Activated CD4-positive, alpha-beta T cell treated with anti-CD3 and anti-CD28 coated beads, Interleukin-2, amount 10 ng/mL, durations not matched to agents 7 days and 5 days (primary cell): ENCODE measurements at regions not wholly inside any gene's neighbourhood (a gene's known extent, or its start where the extent isn't known, plus 50 kb on each side); places are given as distances from the start of the nearest gene placed in this dataset.
"Not testable (repeated sequence)": the region's sequence is repeated elsewhere in the genome, so short reads cannot be mapped to it uniquely, and the experiment has no call there.

Experiments
- CTCF ChIA-PET: fragments of 350-600 bp; sonication (Branson Sonifier 250); formaldehyde crosslinking; loops from one replicate; lab custom pipeline; 2021; ENCODE audit warnings: antibody characterized with exemption; lab: Charles Lee
- POLR2A ChIA-PET: fragments of 350-600 bp; sonication (Branson Sonifier 250); formaldehyde crosslinking; loops from one replicate; lab custom pipeline; 2021; ENCODE audit warnings: antibody characterized with exemption; lab: Charles Lee
- DNase-seq: peaks from one replicate; pipeline ENCODE4 v3.0.0-alpha.2; 2020
- H3K27ac Mint-ChIP-seq: one replicate; pipeline ENCODE4 v1.8.0; 2021; ENCODE audit warnings: mild to moderate bottlenecking, moderate library complexity, mixed read lengths
- H3K27me3 Mint-ChIP-seq: one replicate; pipeline ENCODE4 v1.8.0; 2021; ENCODE audit warnings: mixed read lengths
- H3K36me3 Mint-ChIP-seq: one replicate; pipeline ENCODE4 v1.8.0; 2021; ENCODE audit warnings: low read depth, mixed read lengths
- H3K4me1 Mint-ChIP-seq: one replicate; pipeline ENCODE4 v1.8.0; 2021; ENCODE audit warnings: mixed read lengths
- H3K4me3 Mint-ChIP-seq: one replicate; pipeline ENCODE4 v1.8.0; 2021; ENCODE audit warnings: mild to moderate bottlenecking, moderate library complexity, mixed read lengths
- H3K9me3 Mint-ChIP-seq: one replicate; pipeline ENCODE4 v1.8.0; 2021; ENCODE audit warnings: mixed read lengths

GRCh38 chrX:150258176-150258425 is 105.0 kb upstream of the MAMLD1 start:
- ChIA-PET CTCF (interaction anchor here (1.1 kb wide), 1 partner anchor 241 kb away, joined by 3 read pairs; no protein-coding TSS in a partner anchor), POLR2A (no interaction called here)
- H3K4me3 Mint-ChIP-seq: no peak overlapping the region
- peaks cover 21% of the 10 kb centered on the region for H3K4me1 Mint-ChIP-seq
- no peak for DNase-seq
- no peaks in the 10 kb centered on the region for H3K36me3 Mint-ChIP-seq
- H3K9me3 Mint-ChIP-seq: no peaks in the 10 kb centered on the region
- H3K27me3 Mint-ChIP-seq: peaks cover 2% of the 10 kb centered on the region
- no peak overlapping the region for H3K27ac Mint-ChIP-seq

- POLR2A ChIA-PET: no interaction called here
- Mint-ChIP-seq H3K9me3 (no peaks in the 10 kb centered on the region), H3K36me3 (no peaks in the 10 kb centered on the region), H3K27ac (no peak overlapping the region), H3K4me3 (no peak overlapping the region), H3K27me3 (peaks cover 2% of the 10 kb centered on the region), H3K4me1 (peaks cover 21% of the 10 kb centered on the region)
- no peak for DNase-seq
- CTCF ChIA-PET: interaction anchor here (1.1 kb wide), 1 partner anchor 241 kb away, joined by 3 read pairs; no protein-coding TSS in a partner anchor
These were observed 104.4 kb upstream of the MAMLD1 start for GRCh38 chrX:150258463-150259430.

GRCh38 chrX:150262456-150262855 is 100.7 kb upstream of the MAMLD1 start:
- Mint-ChIP-seq H3K9me3 (no peaks in the 10 kb centered on the region), H3K4me1 (peaks cover under 1% of the 10 kb centered on the region), H3K27me3 (peaks cover 4% of the 10 kb centered on the region), H3K4me3 (no peak overlapping the region), H3K27ac (no peak overlapping the region), H3K36me3 (no peaks in the 10 kb centered on the region)
- DNase-seq: no peak
- CTCF ChIA-PET: no interaction called here
- POLR2A ChIA-PET: no interaction called here

- CTCF ChIA-PET: no interaction called here
These were observed 94.2 kb upstream of the MAMLD1 start for GRCh38 chrX:150268839-150269355.

GRCh38 chrX:150269605-150270254 is 93.4 kb upstream of the MAMLD1 start:
- ChIA-PET POLR2A (no interaction called here), CTCF (no interaction called here)
- no peak for DNase-seq
- Mint-ChIP-seq H3K27me3 (peaks cover 3% of the 10 kb centered on the region), H3K4me1 (no peaks in the 10 kb centered on the region), H3K27ac (no peak overlapping the region), H3K4me3 (no peak overlapping the region), H3K36me3 (no peaks in the 10 kb centered on the region), H3K9me3 (no peaks in the 10 kb centered on the region)

More at GRCh38 chrX:150268839-150269355, 94.2 kb upstream of the MAMLD1 start:
- Mint-ChIP-seq H3K36me3 (no peaks in the 10 kb centered on the region), H3K4me1 (no peaks in the 10 kb centered on the region), H3K9me3 (no peaks in the 10 kb centered on the region), H3K4me3 (no peak overlapping the region), H3K27me3 (peaks cover 3% of the 10 kb centered on the region), H3K27ac (no peak overlapping the region)
- no peak for DNase-seq
- POLR2A ChIA-PET: no interaction called here

- ChIA-PET CTCF (no interaction called here), POLR2A (no interaction called here)
- H3K4me1 Mint-ChIP-seq: no peaks in the 10 kb centered on the region
- no peak overlapping the region for H3K27ac Mint-ChIP-seq
- H3K9me3 Mint-ChIP-seq: no peaks in the 10 kb centered on the region
- no peak for DNase-seq
- H3K27me3 Mint-ChIP-seq: peaks cover 3% of the 10 kb centered on the region
- no peaks in the 10 kb centered on the region for H3K36me3 Mint-ChIP-seq
- H3K4me3 Mint-ChIP-seq: no peak overlapping the region
These were observed 92.5 kb upstream of the MAMLD1 start for GRCh38 chrX:150270622-150271021.

GRCh38 chrX:150273575-150274294 is 89.4 kb upstream of the MAMLD1 start:
- POLR2A ChIA-PET, H3K27ac Mint-ChIP-seq, H3K4me1 Mint-ChIP-seq, DNase-seq, H3K27me3 Mint-ChIP-seq, H3K9me3 Mint-ChIP-seq, H3K36me3 Mint-ChIP-seq, H3K4me3 Mint-ChIP-seq, CTCF ChIA-PET: not testable (repeated sequence)

GRCh38 chrX:150282953-150283352 is 80.2 kb upstream of the MAMLD1 start:
- CTCF ChIA-PET: no interaction called here
- Mint-ChIP-seq H3K9me3 (peaks cover 3% of the 10 kb centered on the region), H3K36me3 (no peaks in the 10 kb centered on the region), H3K27ac (no peak overlapping the region), H3K4me3 (no peak overlapping the region), H3K27me3 (no peaks in the 10 kb centered on the region), H3K4me1 (no peaks in the 10 kb centered on the region)
- DNase-seq: no peak
- POLR2A ChIA-PET: no interaction called here

GRCh38 chrX:150291014-150291413 is 72.1 kb upstream of the MAMLD1 start:
- Mint-ChIP-seq H3K9me3 (no peaks in the 10 kb centered on the region), H3K27ac (no peak overlapping the region), H3K4me1 (no peaks in the 10 kb centered on the region), H3K27me3 (peaks cover 3% of the 10 kb centered on the region), H3K4me3 (no peak overlapping the region), H3K36me3 (no peaks in the 10 kb centered on the region)
- ChIA-PET POLR2A (no interaction called here), CTCF (no interaction called here)
- no peak for DNase-seq

- Mint-ChIP-seq H3K27me3 (peaks cover 3% of the 10 kb centered on the region), H3K9me3 (no peaks in the 10 kb centered on the region), H3K4me1 (no peaks in the 10 kb centered on the region), H3K4me3 (no peak overlapping the region), H3K36me3 (no peaks in the 10 kb centered on the region), H3K27ac (no peak overlapping the region)
- DNase-seq: no peak
- ChIA-PET POLR2A (no interaction called here), CTCF (no interaction called here)
These were observed 69.7 kb upstream of the MAMLD1 start for GRCh38 chrX:150293311-150294013.

GRCh38 chrX:150298841-150299551 is 64.1 kb upstream of the MAMLD1 start:
- H3K36me3 Mint-ChIP-seq: no peaks in the 10 kb centered on the region
- H3K4me1 Mint-ChIP-seq: no peaks in the 10 kb centered on the region
- H3K9me3 Mint-ChIP-seq: no peaks in the 10 kb centered on the region
- no peak overlapping the region for H3K27ac Mint-ChIP-seq
- DNase-seq: no peak
- CTCF ChIA-PET: no interaction called here
- H3K27me3 Mint-ChIP-seq: no peaks in the 10 kb centered on the region
- POLR2A ChIA-PET: no interaction called here
- no peak overlapping the region for H3K4me3 Mint-ChIP-seq

- Mint-ChIP-seq H3K4me3 (no peak overlapping the region), H3K27ac (no peak overlapping the region), H3K4me1 (no peaks in the 10 kb centered on the region), H3K27me3 (no peaks in the 10 kb centered on the region), H3K9me3 (no peaks in the 10 kb centered on the region), H3K36me3 (no peaks in the 10 kb centered on the region)
- ChIA-PET CTCF (no interaction called here), POLR2A (no interaction called here)
- DNase-seq: no peak
These were observed 63.5 kb upstream of the MAMLD1 start for GRCh38 chrX:150299579-150299978.
